GM18870 (cell line): ENCODE measurements at regions not wholly inside any gene's neighbourhood (a gene's known extent, or its start where the extent isn't known, plus 50 kb on each side); places are given as distances from the start of the nearest gene placed in this dataset.
A peak's percentile ranks its signal among the peaks of the same experiment; 100 is the strongest.
"Not testable (repeated sequence)": the region's sequence is repeated elsewhere in the genome, so short reads cannot be mapped to it uniquely, and the experiment has no call there.

Source experiments
- ATAC-seq: cut with Tn5 transposase; IDR thresholded peaks from one replicate; pipeline ENCODE4 v1.9.1; 2021; ENCODE audit warnings: moderate library complexity; ENCODE audit not compliant: unreplicated experiment

DNA sequence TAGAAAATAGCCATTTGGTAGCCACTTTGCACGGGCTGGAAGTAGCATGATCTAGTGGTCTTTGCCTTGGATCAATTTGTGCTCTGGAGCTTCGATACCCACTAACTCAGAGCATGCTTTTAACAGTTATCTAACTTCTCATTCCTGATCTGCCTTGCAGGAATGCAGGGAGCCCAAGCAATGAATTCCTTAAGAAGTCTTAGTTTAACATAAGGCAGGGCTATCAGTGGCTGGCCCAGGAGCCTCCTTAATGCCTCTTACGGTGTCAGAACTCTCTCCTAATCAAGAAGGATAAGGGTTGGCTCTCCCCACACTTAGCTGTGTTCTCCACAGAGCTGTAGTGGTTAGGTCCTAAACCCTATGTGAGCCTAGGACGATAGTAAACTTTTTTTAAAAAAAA is 95.8 kb upstream of the TBCA start:
- ATAC-seq = no peak

- ATAC-seq = no peak
These were observed 94.9 kb upstream of the TBCA start for GRCh38 chr5:77871016-77871415.

- no peak for ATAC-seq
These were observed 93.1 kb upstream of the TBCA start for GRCh38 chr5:77869116-77869798.

DNA sequence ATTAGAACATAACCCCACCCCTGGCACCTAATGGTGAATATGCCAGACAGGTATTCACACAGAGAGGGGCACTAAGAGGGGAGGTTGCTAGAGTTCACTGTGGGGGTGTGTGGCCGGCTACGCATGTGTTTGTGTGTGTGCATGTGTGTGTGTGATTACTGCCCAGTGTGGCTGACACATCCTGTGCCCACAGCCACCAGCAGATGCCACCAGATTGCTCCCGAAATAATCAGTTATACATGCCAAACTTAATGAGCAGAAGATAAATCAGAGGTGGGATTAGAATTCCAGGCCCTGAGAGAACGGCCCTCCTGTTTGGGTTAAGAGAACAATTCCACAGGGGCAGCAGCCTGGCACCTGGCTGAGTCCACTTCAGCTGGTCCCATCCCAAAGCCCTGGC is 91.8 kb upstream of the TBCA start:
- no peak for ATAC-seq

DNA sequence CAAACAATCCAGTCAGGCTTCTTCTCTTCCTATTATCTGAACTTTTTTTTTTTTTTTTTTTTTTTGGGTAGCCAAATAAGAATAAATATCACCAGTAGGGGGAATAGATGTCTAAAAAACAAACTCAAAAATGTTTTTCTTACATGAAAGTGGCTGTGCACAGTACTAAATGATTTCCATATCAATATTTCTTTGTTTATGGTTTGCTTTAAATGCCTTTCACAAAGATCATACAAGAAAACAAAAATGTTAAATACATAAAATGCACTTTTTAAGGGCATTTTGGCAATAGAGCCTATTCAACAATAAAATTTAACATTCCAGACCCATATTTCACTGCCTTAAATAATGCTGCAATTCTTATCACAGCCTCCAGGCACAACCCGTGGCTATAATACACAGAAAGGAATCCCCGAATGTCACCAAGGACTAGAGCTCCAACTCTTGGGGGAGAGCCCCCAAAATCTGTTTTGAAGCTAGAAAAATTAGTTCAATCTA is 91.1 kb upstream of the TBCA start:
- ATAC-seq = no peak

DNA sequence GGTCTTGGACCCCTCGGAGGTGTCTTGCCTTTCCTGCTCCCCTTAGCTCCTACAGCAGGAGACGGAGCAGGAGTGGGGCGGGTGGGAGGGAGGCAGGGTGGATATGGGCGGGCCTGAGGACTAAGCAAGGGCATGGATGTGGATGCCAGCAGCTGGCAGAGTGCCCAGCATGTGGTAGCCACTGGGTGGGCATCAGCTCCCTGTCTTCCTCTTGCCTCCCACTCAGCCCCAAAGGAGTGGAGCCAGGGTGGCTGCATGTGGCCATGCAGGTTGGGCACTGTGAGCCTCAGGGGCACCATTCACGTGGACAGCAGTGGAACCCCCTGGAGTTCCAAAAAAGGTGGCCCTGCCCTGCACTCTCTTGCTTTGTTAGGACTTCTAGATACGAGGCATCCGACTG is 90.1 kb upstream of the TBCA start:
- no peak for ATAC-seq

- no peak for ATAC-seq
These were observed 88.9 kb upstream of the TBCA start for GRCh38 chr5:77864997-77865396.

DNA sequence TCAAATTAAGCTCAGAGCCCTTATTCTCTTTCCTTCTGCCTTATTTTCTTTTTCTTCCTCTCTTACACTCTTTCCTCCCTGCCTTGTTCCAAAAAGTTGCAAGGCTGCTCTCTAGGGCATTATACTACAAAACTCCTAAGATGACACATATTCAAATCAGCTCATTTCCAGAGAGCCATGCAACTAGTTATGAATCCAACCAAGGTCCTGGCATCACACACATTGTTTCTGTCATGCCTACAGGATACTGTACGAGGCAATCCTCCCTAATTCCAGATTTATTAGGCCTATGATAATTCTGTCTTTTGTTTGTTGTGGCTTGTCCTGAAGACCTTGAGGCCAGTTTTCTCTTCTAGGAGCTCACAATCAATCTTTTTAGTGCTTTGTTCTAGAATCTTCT is 87.0 kb upstream of the TBCA start:
- no peak for ATAC-seq

DNA sequence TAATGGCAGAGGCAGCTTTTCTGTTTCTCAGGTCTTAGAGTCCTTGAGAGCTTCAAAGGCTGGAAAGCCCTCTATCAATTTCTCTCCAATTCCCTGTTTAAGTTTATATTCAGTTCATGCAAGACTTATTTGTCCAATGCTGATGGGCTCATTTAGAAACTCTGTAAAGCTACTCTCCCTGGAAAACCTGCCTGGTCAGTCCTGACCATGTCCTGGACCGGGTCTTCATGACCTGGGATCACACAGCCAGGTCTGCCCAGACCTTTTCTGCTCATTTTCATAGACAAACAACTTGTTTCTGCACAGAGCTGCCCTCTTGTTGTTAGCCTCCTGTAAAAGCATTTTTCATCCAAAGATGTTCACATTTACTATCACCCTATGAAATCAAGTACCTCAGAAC is 85.4 kb upstream of the TBCA start:
- ATAC-seq = no peak

DNA sequence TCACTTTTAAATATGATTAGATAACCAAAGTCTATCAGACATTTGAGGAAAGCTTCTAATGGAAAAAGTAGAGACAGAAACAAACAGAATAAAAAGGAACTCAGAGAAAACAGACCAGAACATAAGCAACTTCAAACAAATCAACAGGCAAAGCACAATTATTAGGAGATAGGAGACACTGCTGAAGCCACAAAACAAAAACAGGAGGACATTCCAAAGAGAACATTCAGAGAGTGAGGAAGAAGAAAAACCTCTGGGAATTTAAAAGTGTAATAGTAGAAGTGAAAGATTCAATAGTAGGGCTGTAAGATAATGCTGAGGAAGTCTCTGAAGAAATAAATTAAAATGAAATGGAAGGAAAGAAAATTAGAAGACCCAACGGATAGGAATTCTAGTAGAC is 83.2 kb upstream of the TBCA start:
- no peak for ATAC-seq

DNA sequence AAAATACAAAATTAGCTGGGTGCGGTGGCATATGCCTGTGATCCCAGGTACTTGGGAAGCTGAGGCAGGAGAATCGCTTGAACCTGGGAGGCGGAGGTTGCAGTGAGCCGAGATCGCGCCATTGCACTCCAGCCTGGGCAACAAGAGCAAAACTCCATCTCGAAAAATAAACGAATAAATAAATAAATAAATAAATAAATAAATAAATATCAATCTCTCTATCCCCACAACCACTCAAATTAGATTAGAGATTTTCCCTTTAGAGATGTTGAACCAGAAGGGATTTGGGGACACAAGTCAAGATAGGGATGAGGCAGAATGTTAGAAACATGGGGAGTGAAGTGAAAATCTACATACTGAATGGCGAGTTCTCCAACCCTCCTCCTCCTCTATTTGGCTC is 82.5 kb upstream of the TBCA start:
- not testable (repeated sequence) for ATAC-seq

DNA sequence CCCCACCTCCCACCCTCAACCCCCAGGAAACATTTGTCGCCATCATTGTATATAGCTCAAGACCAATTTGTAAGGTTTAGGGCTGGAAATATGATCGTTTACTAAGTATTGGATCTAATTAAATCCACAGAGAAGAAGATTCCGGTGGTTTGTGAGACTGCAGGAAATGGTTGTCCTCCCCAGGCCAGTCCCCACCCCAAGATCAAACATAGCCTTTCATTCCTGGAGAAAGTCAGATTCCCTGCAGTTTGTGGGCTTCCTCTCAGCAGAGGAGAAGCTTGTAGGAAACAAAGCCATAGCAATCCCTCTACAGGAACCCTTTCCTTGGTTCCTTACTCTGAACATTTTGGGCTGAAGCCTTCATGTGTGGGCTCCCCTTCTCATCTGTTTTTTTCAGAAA is 79.2 kb upstream of the TBCA start:
- ATAC-seq = no peak

GRCh38 chr5:77853353-77853907 is 77.3 kb upstream of the TBCA start:
- ATAC-seq = no peak

- ATAC-seq = peak; percentile 76
These were observed 76.6 kb upstream of the TBCA start for GRCh38 chr5:77852514-77853352.

GRCh38 chr5:77852068-77852513 is 76.0 kb upstream of the TBCA start:
- no peak for ATAC-seq

DNA sequence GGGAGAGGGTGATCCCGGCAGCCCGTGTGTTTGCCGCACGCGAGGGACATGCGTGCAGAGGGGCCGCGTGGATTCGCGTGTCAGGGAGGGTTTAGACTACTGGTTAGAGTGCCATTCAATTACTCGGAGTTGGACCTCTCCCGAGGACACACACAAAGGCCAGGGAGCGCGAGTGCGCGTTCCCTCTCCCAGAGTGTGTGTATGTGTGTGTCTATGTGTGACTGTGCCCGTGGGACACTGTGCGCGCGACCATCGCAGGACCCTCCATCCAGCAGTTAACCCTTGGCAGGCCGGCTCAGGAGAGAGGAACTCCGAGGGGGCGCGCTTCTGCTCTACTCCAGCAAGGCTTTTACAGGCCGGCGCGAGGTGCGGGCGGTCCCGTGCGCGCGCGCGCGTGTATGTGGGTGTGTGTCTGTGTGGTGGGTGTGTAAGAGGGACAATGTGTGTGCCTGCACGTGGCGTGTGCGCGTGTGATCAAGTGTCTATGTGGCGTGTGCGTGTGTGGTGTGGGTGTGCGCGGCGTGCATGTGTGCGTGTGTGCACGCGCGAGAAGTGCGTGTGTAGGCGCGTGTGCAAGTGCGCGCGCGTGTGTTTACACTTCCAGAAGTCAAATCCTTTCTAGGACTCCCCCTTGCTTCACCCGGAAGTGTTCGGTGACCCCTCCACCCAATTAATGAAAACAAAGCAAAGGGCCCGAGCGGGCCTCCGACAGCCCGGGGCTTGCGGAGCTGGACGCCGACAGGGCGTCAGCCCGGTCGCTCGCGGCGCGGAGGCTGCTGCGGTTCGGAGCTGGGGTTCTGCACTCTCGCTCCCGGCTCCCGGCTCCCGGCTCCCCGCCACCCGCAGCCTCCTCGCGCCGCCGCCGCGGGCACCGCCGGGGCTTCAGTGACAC is 75.3 kb upstream of the TBCA start:
- no peak for ATAC-seq

DNA sequence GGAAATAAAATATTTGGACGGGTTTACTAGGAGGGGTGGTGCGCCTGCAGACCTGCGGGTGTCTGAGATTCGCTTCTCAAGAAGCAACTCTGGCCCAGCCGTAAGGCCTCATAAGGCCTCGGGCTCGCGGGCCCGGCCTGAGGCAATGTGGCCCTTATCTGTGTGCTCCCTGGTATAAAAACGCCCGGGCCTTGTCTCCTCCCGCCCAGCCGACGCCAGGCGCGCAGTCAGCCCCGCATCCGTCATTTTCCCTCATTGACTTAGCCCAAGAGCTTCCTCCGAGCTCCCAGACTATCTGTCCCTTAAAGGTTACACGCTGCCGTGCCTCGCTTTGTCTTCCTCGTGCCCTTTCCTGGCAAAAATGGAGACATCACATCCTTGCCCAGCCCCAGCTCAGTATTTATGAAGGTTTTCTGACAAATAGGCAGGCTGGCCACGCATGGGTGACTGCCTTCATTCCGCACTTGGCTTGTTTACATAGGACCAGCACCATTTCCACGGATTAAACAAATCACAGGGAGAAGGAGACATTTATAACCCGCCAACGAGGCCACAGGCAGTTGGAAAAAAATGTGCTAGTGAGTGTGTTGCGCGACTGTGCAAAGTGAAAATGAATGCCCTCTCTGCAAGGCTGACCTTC is 74.5 kb upstream of the TBCA start:
- no peak for ATAC-seq

DNA sequence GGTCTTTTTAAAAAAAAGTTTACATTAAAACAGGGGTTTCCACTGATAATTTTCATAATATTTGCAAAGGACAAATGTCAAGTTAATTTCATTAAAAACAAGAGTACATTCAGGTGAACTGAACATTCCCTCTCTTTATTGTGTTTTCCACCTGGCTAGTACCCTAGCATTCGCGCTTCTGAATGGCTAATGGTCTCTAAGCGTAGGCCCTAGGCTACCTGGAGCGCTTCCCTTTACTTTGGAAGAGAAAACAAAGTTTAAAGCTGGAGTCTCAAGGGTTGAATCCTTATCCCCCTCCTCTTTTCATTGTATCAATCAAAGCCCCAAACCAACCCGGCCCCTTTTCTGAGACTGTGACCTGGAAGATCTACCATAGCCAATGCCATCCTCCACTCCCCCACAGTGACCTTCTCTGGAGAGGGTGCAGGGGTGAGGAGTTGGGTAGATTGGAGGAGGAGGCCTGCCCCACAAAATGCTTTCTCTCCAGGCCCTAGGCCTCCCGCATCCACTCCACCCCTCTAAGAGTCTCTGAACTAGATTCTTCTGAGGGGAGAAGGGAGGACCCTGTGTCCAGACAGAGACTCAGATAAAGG is 73.3 kb upstream of the TBCA start:
- ATAC-seq = no peak

GRCh38 chr5:77847814-77848290 is 71.7 kb upstream of the TBCA start:
- no peak for ATAC-seq

- ATAC-seq = no peak
These were observed 71.0 kb upstream of the TBCA start for GRCh38 chr5:77847129-77847460.
